SK-N-SH (cell line): ENCODE measurements at regions not wholly inside any gene's neighbourhood (a gene's known extent, or its start where the extent isn't known, plus 50 kb on each side); places are given as distances from the start of the nearest gene placed in this dataset.
A peak's percentile ranks its signal among the peaks of the same experiment; 100 is the strongest.

ENCODE experiments used
- CTCF ChIA-PET: fragments of 300-600, 350-600 bp; formaldehyde crosslinking; extraction: SDS; loops from one replicate; lab custom pipeline; 2021; lab: Yijun Ruan, JAX
- POLR2A ChIA-PET: fragments of 350-600 bp; sonication (Branson Sonifier 250); formaldehyde crosslinking; extraction: SDS; loops from one replicate; lab custom pipeline; 2020; ENCODE audit warnings: antibody characterized with exemption, inconsistent platforms; lab: Yijun Ruan, JAX
- DNase-seq: peaks from one replicate; pipeline ENCODE4 v3.0.0; 2012
- H2AFZ ChIP-seq: fragments of 200-600 bp; sonication (generic); 2 replicates; pipeline ENCODE4 v1.8.1; 2016; ENCODE audit warnings: antibody characterized with exemption, mild to moderate bottlenecking, low read depth
- H3F3A ChIP-seq: fragments of 200-600 bp; sonication (generic); replicated peaks from 2 replicates; pipeline ENCODE3; 2016; ENCODE audit warnings: antibody characterized with exemption, mild to moderate bottlenecking; ENCODE audit not compliant: insufficient read depth
- H3K27ac ChIP-seq, 2 experiments: fragments of 200-500 bp in 1 of 2; fragments of 200-600 bp in 1 of 2; sonication (Bioruptor generic) in 1 of 2; sonication (generic), shearing (Covaris generic) in 1 of 2; 2 replicates each; pipeline versions ENCODE4 v1.5.1 to v1.6.1; 2014 to 2016; ENCODE audit warnings: low read depth in 2 of 2, inconsistent platforms in 1 of 2, low read length in 1 of 2, mild to moderate bottlenecking in 1 of 2, mixed read lengths in 1 of 2
- H3K27me3 ChIP-seq: fragments of 200-600 bp; sonication (generic), shearing (Covaris generic); 2 replicates; pipeline ENCODE4 v1.6.1; 2016; ENCODE audit warnings: mixed run types; ENCODE audit not compliant: insufficient read depth
- H3K36me3 ChIP-seq, 2 experiments: fragments of 200-500 bp in 1 of 2; fragments of 200-600 bp in 1 of 2; sonication (Bioruptor generic) in 1 of 2; sonication (generic) in 1 of 2; replicated peaks in 1 of 2; 2 replicates each; pipeline versions ENCODE3 to v1.5.1; 2014 to 2016; ENCODE audit warnings: low read length in 1 of 2, mild to moderate bottlenecking in 1 of 2; ENCODE audit not compliant: insufficient read depth in 2 of 2, control insufficient read depth in 1 of 2
- H3K4me1 ChIP-seq, 2 experiments: fragments of 200-500 bp in 1 of 2; fragments of 200-600 bp in 1 of 2; sonication (Bioruptor generic) in 1 of 2; sonication (generic), shearing (Covaris generic) in 1 of 2; 2 replicates each; pipeline versions ENCODE4 v1.5.1 to v1.6.1; 2014 to 2016; ENCODE audit warnings: low read depth in 1 of 2, low read length in 1 of 2, mixed run types in 1 of 2; ENCODE audit not compliant: insufficient read depth in 2 of 2, control insufficient read depth in 1 of 2
- H3K4me2 ChIP-seq: fragments of 200-600 bp; sonication (generic), shearing (Covaris generic); 2 replicates; pipeline ENCODE4 v1.6.1; 2017; ENCODE audit warnings: mixed run types
- H3K4me3 ChIP-seq, 2 experiments: fragments of 200-500 bp in 1 of 2; fragments of 200-600 bp in 1 of 2; sonication (Bioruptor generic) in 1 of 2; sonication (generic), shearing (Covaris generic) in 1 of 2; 2 replicates each; pipeline versions ENCODE4 v1.5.1 to v1.8.1; 2014 to 2016; ENCODE audit warnings: low read depth in 2 of 2, inconsistent platforms in 1 of 2, low read length in 1 of 2, mild to moderate bottlenecking in 1 of 2, mixed read lengths in 1 of 2, moderate library complexity in 1 of 2
- H3K79me2 ChIP-seq: fragments of 200-600 bp; sonication (generic); 2 replicates; pipeline ENCODE4 v1.8.1; 2017; ENCODE audit warnings: mild to moderate bottlenecking; ENCODE audit not compliant: insufficient read depth
- H3K9ac ChIP-seq: fragments of 200-600 bp; sonication (generic); 2 replicates; pipeline ENCODE4 v1.6.1; 2017; ENCODE audit warnings: mixed run types
- H3K9me2 ChIP-seq: fragments of 200-600 bp; sonication (generic); 2 replicates; pipeline ENCODE4 v1.6.1; 2017; ENCODE audit warnings: mixed run types
- H3K9me3 ChIP-seq: fragments of 200-600 bp; sonication (generic); 2 replicates; pipeline ENCODE4 v1.6.1; 2017; ENCODE audit warnings: mixed run types, mild to moderate bottlenecking, moderate library complexity
- H4K20me1 ChIP-seq: fragments of 200-600 bp; sonication (generic); 2 replicates; pipeline ENCODE4 v1.6.1; 2017; ENCODE audit warnings: mild to moderate bottlenecking, mixed run types; ENCODE audit not compliant: insufficient read depth
- CHD2 ChIP-seq: fragments of 150-350 bp; IDR thresholded peaks from 2 replicates; pipeline ENCODE4 v1.6.1; 2018; ENCODE audit warnings: low read length; ENCODE audit not compliant: partially characterized antibody
- FOSL2 ChIP-seq: IDR thresholded peaks from 2 replicates; pipeline ENCODE4 v1.4.0; 2012; ENCODE audit warnings: low read depth, mild to moderate bottlenecking, moderate library complexity, borderline replicate concordance
- FOXJ3 ChIP-seq: sonication (generic); formaldehyde crosslinking; IDR thresholded peaks from 2 replicates; pipeline ENCODE4 v1.5.1; 2020; ENCODE audit warnings: mild to moderate bottlenecking, missing genetic modification reagents
- GABPA ChIP-seq: IDR thresholded peaks from 2 replicates; pipeline ENCODE4 v1.4.0; 2012; ENCODE audit warnings: low read depth, mild to moderate bottlenecking
- GATA2 ChIP-seq: sonication (generic); formaldehyde crosslinking; IDR thresholded peaks from 2 replicates; pipeline ENCODE4 v1.5.0; 2020; ENCODE audit warnings: mild to moderate bottlenecking, missing genetic modification reagents
- NFIC ChIP-seq: IDR thresholded peaks from 2 replicates; pipeline ENCODE4 v1.4.0; 2012; ENCODE audit warnings: borderline replicate concordance
- RAD21 ChIP-seq: IDR thresholded peaks from 2 replicates; pipeline ENCODE4 v1.6.1; 2012; ENCODE audit warnings: mild to moderate bottlenecking, low read length
- REST ChIP-seq: IDR thresholded peaks from 2 replicates; pipeline ENCODE4 v1.6.1; 2012; ENCODE audit warnings: mild to moderate bottlenecking, low read depth, low read length, moderate library complexity
- RFX5 ChIP-seq: IDR thresholded peaks from 2 replicates; pipeline ENCODE4 v1.6.1; 2012; ENCODE audit warnings: mild to moderate bottlenecking, improper control_type of control experiment, low read length
- TAF1 ChIP-seq: IDR thresholded peaks from 2 replicates; pipeline ENCODE4 v1.6.1; 2012; ENCODE audit warnings: low read depth, mild to moderate bottlenecking, low read length, moderate library complexity, borderline replicate concordance
- TEAD4 ChIP-seq: IDR thresholded peaks from 2 replicates; pipeline ENCODE4 v1.4.0; 2012; ENCODE audit warnings: mild to moderate bottlenecking, borderline replicate concordance; ENCODE audit not compliant: insufficient read depth
- YY1 ChIP-seq: IDR thresholded peaks from 2 replicates; pipeline ENCODE4 v1.4.0; 2012; ENCODE audit warnings: low read depth, mild to moderate bottlenecking
- WGBS: methylation state at CpG from one replicate; pipeline ENCODE4 v1.1.6; 2017; ENCODE audit warnings: low lambda C conversion rate; 5-methylcytosine and 5-hydroxymethylcytosine counted together
- TF ChIP-seq, protein P1 (sequence below): fragments of 200-600 bp; sonication (generic); IDR thresholded peaks from 2 replicates; pipeline ENCODE4 v1.6.1; 2017; ENCODE audit warnings: antibody characterized with exemption, mild to moderate bottlenecking, moderate library complexity
- TF ChIP-seq, protein P2 (sequence below): fragments of 150-350 bp; IDR thresholded peaks from 2 replicates; pipeline ENCODE4 v1.6.1; 2016; ENCODE audit warnings: mild to moderate bottlenecking, low read depth, low read length

GRCh38 chr13:104106705-104107393 lies 1040.6 kb upstream of the SLC10A2 start:
- H3K4me2 ChIP-seq, result no peak overlapping the region; the same call in 1 of the 2 replicates
- peak overlapping the region in 1 of 2 experiments; percentile 49; a peak in 2 of 4 replicates for H3K27ac ChIP-seq
- CTCF ChIA-PET, result no interaction called here

GRCh38 chr13:104105418-104106355 lies 1039.5 kb upstream of the SLC10A2 start:
- peak overlapping the region in 1 of 2 experiments; percentile 49; a peak in 2 of 4 replicates for H3K27ac ChIP-seq
- no peaks in the 10 kb centered on the region for H3K79me2 ChIP-seq
- H3K4me2 ChIP-seq, result 0 out of 2 replicates have a peak overlapping the region, but pooled peaks have one; percentile 16
- no peak overlapping the region for H3K9ac ChIP-seq
- ChIA-PET POLR2A (no interaction called here), CTCF (no interaction called here)
- no peaks in the 10 kb centered on the region for H3K9me2 ChIP-seq
- H3F3A ChIP-seq, result no peaks in the 10 kb centered on the region
- no peaks in the 10 kb centered on the region for H3K27me3 ChIP-seq
- H3K4me1 ChIP-seq, result peaks cover 0 to 7% of the 10 kb centered on the region in 2 experiments; a peak in 2 of 4 replicates
- no peaks in the 10 kb centered on the region for H4K20me1 ChIP-seq
- no peaks in the 10 kb centered on the region for H3K9me3 ChIP-seq
- no peak overlapping the region for H2AFZ ChIP-seq
- no peaks in the 10 kb centered on the region for H3K36me3 ChIP-seq
- WGBS, result 46% methylated on average over 7 of the region's 7 CpGs
- H3K4me3 ChIP-seq, result no peak overlapping the region
- DNase-seq, result no peak
- TF ChIP-seq YY1 (no peak), RAD21 (no peak), NFIC (no peak), GABPA (no peak), REST (no peak), GATA2 (CRISPR knock-in tag) (no peak), CHD2 (no peak), FOXJ3 (no peak), FOSL2 (no peak)
- TF ChIP-seq, protein P1, sequence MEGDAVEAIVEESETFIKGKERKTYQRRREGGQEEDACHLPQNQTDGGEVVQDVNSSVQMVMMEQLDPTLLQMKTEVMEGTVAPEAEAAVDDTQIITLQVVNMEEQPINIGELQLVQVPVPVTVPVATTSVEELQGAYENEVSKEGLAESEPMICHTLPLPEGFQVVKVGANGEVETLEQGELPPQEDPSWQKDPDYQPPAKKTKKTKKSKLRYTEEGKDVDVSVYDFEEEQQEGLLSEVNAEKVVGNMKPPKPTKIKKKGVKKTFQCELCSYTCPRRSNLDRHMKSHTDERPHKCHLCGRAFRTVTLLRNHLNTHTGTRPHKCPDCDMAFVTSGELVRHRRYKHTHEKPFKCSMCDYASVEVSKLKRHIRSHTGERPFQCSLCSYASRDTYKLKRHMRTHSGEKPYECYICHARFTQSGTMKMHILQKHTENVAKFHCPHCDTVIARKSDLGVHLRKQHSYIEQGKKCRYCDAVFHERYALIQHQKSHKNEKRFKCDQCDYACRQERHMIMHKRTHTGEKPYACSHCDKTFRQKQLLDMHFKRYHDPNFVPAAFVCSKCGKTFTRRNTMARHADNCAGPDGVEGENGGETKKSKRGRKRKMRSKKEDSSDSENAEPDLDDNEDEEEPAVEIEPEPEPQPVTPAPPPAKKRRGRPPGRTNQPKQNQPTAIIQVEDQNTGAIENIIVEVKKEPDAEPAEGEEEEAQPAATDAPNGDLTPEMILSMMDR, result no peak
- TF ChIP-seq, protein P2, sequence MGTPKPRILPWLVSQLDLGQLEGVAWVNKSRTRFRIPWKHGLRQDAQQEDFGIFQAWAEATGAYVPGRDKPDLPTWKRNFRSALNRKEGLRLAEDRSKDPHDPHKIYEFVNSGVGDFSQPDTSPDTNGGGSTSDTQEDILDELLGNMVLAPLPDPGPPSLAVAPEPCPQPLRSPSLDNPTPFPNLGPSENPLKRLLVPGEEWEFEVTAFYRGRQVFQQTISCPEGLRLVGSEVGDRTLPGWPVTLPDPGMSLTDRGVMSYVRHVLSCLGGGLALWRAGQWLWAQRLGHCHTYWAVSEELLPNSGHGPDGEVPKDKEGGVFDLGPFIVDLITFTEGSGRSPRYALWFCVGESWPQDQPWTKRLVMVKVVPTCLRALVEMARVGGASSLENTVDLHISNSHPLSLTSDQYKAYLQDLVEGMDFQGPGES, result no peak

More at GRCh38 chr13:104106705-104107393, 1040.6 kb upstream of the SLC10A2 start:
- TF ChIP-seq FOXJ3 (no peak), TEAD4 (no peak), TAF1 (no peak), RFX5 (no peak), GABPA (no peak)
- TF ChIP-seq, protein P1, result peak; percentile 14
- TF ChIP-seq, all 33 proteins: peak for 1
- no peak overlapping the region for H2AFZ ChIP-seq
- no peak overlapping the region for H3K4me3 ChIP-seq
- WGBS, result 36% methylated on average over 9 of the region's 9 CpGs
- no peaks in the 10 kb centered on the region for H4K20me1 ChIP-seq
- no peaks in the 10 kb centered on the region for H3K79me2 ChIP-seq
- POLR2A ChIA-PET, result no interaction called here
- H3K4me1 ChIP-seq, result peaks cover 0 to 7% of the 10 kb centered on the region in 2 experiments; a peak in 2 of 4 replicates
- DNase-seq, result no peak
- no peaks in the 10 kb centered on the region for H3K36me3 ChIP-seq
- H3K9me2 ChIP-seq, result no peaks in the 10 kb centered on the region
- H3F3A ChIP-seq, result no peaks in the 10 kb centered on the region
- H3K9me3 ChIP-seq, result no peaks in the 10 kb centered on the region
- no peaks in the 10 kb centered on the region for H3K27me3 ChIP-seq
- H3K9ac ChIP-seq, result no peak overlapping the region
